ENCODE measurements at regions not wholly inside any gene's neighbourhood (a gene's known extent, or its start where the extent isn't known, plus 50 kb on each side); places are given as distances from the start of the nearest gene placed in this dataset.

DNA sequence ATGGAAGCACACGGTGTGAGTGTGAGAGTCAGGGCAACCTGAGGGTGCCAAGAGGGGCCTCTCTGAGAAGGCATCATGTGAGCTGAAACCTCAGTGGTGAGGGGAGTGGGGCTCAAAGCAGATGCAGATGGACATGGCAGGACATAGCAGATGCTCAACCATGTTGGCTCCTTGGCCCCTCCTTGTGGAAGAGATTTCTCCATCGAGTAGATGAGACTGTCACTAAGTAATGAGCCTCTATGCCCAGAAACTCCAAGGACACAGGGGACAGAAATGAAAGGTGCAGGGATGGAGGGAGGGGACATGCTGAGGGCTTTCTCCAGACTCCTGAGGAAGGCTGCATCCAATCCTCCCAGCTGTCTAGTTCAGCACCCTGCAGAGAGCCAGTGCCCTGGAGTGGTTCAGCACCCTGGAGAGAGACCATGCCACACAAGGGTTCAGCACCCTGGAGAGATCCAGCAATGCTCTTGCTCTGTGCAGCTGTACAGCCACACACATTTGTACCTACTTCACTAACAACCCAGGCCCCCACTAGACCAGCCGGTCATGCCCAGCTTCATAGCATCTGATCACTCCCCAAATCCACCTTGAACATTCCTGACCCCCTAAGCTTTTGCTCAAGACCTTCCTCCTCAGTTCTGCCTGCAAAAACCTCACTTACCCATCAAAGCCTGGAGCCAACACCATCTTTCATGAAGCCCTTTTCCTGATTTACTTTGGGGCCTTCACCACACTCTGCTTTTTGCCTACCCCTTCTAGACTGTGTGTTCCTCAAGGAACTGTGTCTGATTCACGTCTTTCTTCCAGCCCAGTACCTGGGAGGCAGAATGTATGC, 252.0 kb downstream of the CTTN start:
- Histone ChIP-seq H3K9me3 (no peaks in the 10 kb centered on the region), H3K4me1 (no peaks in the 10 kb centered on the region), H3K27me3 (no peaks in the 10 kb centered on the region), H3K27ac (no peak overlapping the region), H3K36me3 (no peaks in the 10 kb centered on the region), H3K4me3 (replicated peaks in 1 of 3) (no peak overlapping the region)
- 58 to 62% methylated on average over 4 of the region's 4 CpGs for WGBS, 2 donors
- intact Hi-C loops (cut with DNase I): no loop called here
- DNase-seq: peak; percentile 57 to 75
- no peak for TF ChIP-seq POLR2A (IDR thresholded peaks at IDR 0.05)
- TF ChIP-seq, protein P1, sequence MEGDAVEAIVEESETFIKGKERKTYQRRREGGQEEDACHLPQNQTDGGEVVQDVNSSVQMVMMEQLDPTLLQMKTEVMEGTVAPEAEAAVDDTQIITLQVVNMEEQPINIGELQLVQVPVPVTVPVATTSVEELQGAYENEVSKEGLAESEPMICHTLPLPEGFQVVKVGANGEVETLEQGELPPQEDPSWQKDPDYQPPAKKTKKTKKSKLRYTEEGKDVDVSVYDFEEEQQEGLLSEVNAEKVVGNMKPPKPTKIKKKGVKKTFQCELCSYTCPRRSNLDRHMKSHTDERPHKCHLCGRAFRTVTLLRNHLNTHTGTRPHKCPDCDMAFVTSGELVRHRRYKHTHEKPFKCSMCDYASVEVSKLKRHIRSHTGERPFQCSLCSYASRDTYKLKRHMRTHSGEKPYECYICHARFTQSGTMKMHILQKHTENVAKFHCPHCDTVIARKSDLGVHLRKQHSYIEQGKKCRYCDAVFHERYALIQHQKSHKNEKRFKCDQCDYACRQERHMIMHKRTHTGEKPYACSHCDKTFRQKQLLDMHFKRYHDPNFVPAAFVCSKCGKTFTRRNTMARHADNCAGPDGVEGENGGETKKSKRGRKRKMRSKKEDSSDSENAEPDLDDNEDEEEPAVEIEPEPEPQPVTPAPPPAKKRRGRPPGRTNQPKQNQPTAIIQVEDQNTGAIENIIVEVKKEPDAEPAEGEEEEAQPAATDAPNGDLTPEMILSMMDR (IDR thresholded peaks at IDR 0.05): no peak

DNA sequence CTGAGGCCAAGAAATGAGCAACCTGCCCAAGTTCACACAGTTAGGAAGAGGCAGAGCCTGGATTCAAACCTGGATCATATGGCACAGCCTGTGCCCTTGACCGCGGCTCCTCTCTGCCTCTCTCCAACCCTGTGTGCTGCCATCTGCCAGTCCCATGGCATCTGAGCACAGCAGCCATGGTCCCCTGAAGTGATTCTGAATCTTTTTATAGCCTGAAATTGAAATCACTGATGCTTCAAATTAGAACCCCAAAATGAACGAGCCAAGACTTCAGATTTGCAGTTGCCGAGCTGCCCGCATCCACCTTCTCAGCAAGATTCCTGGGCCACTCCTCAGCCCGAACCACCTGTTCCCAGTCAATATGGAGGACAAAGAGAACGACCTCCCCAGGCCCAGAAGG, 252.7 kb downstream of the CTTN start:
- no peak overlapping the region for H3K4me3 ChIP-seq (replicated peaks in 1 of 3)
- H3K36me3 ChIP-seq: no peaks in the 10 kb centered on the region
- WGBS, 2 donors: 83 to 94% methylated on average over 7 of the region's 7 CpGs
- no peak for TF ChIP-seq POLR2A (IDR thresholded peaks at IDR 0.05)
- TF ChIP-seq, protein P1 (IDR thresholded peaks at IDR 0.05): no peak
- no peak for DNase-seq
- no peak overlapping the region for H3K27ac ChIP-seq
- intact Hi-C loops (cut with DNase I): no loop called here
- no peaks in the 10 kb centered on the region for H3K27me3 ChIP-seq
- H3K4me1 ChIP-seq: no peaks in the 10 kb centered on the region
- H3K9me3 ChIP-seq: no peaks in the 10 kb centered on the region

DNA sequence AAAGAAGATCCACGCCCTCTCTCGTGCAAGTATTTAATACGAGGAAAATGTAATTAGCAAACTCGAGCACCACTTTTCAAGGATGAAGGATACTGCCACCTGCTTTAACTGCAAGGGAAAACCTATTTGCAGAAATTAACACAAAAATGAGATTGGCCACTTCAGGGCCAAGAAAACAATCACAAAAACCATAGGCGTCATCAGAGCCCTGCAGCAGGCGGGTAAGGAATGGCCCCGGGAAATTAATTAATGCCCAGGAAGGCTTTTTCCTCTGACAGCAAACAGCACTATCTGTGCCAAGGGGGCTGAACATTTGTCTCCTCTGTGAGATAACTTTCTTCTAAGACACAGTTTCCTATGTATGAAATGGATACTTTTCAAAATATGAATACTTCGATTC, 255.7 kb downstream of the CTTN start:
- no peaks in the 10 kb centered on the region for H3K4me1 ChIP-seq
- DNase-seq: no peak
- intact Hi-C loops (cut with DNase I): no loop called here
- TF ChIP-seq, protein P1 (IDR thresholded peaks at IDR 0.05): no peak
- no peak for TF ChIP-seq POLR2A (IDR thresholded peaks at IDR 0.05)
- no peaks in the 10 kb centered on the region for H3K27me3 ChIP-seq
- H3K4me3 ChIP-seq (replicated peaks in 1 of 3): no peak overlapping the region
- WGBS, 2 donors: 83 to 87% methylated on average over 8 of the region's 8 CpGs
- no peaks in the 10 kb centered on the region for H3K36me3 ChIP-seq
- H3K9me3 ChIP-seq: no peaks in the 10 kb centered on the region
- no peak overlapping the region for H3K27ac ChIP-seq

DNA sequence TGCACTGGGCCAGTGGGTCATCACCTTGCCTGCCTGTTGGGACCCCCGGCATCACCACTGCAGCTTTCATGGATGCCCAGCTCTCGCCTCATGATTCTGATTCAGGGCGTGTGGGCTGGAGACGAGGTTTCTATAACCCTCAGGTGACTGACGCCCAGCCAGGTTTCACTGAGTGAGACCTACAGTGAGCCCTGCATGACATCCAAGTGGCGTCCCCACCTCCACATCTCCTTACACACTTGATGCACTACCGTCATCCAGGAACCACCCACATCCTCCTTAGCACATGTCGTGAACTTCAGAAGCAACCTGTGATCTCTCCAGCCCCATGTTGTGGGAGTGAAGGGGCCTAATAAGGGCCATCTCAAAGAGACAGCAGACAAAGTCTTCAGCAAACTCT, 257.5 kb downstream of the CTTN start:
- no peak for DNase-seq
- Histone ChIP-seq H3K9me3 (no peaks in the 10 kb centered on the region), H3K4me3 (replicated peaks in 1 of 3) (no peak overlapping the region), H3K36me3 (no peaks in the 10 kb centered on the region), H3K27me3 (no peaks in the 10 kb centered on the region), H3K4me1 (no peaks in the 10 kb centered on the region), H3K27ac (no peak overlapping the region)
- TF ChIP-seq, protein P1 (IDR thresholded peaks at IDR 0.05): no peak
- TF ChIP-seq POLR2A (IDR thresholded peaks at IDR 0.05): no peak
- WGBS, 2 donors: 80 to 84% methylated on average over 7 to 8 of the region's 8 CpGs
- intact Hi-C loops (cut with DNase I): no loop called here

DNA sequence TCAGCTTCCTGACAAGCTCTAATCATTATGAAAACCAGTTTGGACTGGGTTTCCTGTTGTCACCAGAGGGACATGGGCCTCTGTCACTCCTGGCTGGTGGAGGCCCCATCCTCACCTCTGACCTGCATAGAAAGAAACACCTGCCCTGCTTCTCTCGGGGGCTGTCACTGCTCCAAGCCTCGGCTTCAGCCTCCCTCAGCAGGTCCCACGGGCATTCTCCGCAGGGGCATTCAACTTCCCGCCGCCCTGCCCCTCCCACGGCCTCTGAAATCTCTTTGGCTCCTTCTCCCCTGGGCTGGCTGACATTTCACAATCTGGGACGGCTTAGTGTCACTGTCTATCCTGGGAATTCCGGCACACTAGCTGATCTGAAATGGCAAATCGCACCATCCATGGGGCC, 257.9 kb downstream of the CTTN start:
- Histone ChIP-seq H3K4me3 (replicated peaks in 1 of 3) (no peak overlapping the region), H3K27ac (no peak overlapping the region), H3K9me3 (no peaks in the 10 kb centered on the region), H3K36me3 (no peaks in the 10 kb centered on the region), H3K27me3 (no peaks in the 10 kb centered on the region), H3K4me1 (no peaks in the 10 kb centered on the region)
- no peak for DNase-seq
- 44 to 62% methylated on average over 10 of the region's 10 CpGs for WGBS, 2 donors
- TF ChIP-seq, protein P1 (IDR thresholded peaks at IDR 0.05): no peak
- no peak for TF ChIP-seq POLR2A (IDR thresholded peaks at IDR 0.05)
- intact Hi-C loops (cut with DNase I): no loop called here

All from thyroid gland (tissue), 4 donors.